SK-N-MC (cell line): ENCODE measurements at regions not wholly inside any gene's neighbourhood (a gene's known extent, or its start where the extent isn't known, plus 50 kb on each side); places are given as distances from the start of the nearest gene placed in this dataset.

Experiments
- EZH2 ChIP-seq: fragments of 200-600 bp; sonication (generic); IDR thresholded peaks from one replicate; pipeline ENCODE4 v1.6.1; 2017; ENCODE audit warnings: antibody characterized with exemption
- FOXP2 ChIP-seq: optimal IDR thresholded peaks from 2 replicates; pipeline ENCODE3; 2011; ENCODE audit warnings: mild to moderate bottlenecking, moderate library complexity; ENCODE audit not compliant: insufficient read depth; ENCODE audit errors: extremely low read length, control extremely low read depth
- POLR2AphosphoS5 ChIP-seq: IDR thresholded peaks from 2 replicates; pipeline ENCODE4 v1.6.1; 2012; ENCODE audit warnings: mild to moderate bottlenecking, low read depth, low read length, borderline replicate concordance

- TF ChIP-seq POLR2AphosphoS5 (no peak), EZH2 (no peak), FOXP2 (no peak)
Measured at GRCh38 chr12:104834607-104835006, 123.5 kb downstream of the SLC41A2 start.
